GM23248 (cell line): ENCODE measurements at regions not wholly inside any gene's neighbourhood (a gene's known extent, or its start where the extent isn't known, plus 50 kb on each side); places are given as distances from the start of the nearest gene placed in this dataset.

Source experiments
- DNase-seq: peaks from one replicate; pipeline ENCODE4 v3.0.0-alpha.2; 2015
- H2AFZ ChIP-seq: fragments of 200-600 bp; sonication (generic); 2 replicates; pipeline ENCODE4 v1.6.1; 2016; ENCODE audit warnings: antibody characterized with exemption
- H3F3A ChIP-seq: fragments of 200-600 bp; sonication (generic); 2 replicates; pipeline ENCODE4 v1.6.1; 2016; ENCODE audit warnings: mild to moderate bottlenecking, antibody characterized with exemption, mixed run types; ENCODE audit not compliant: insufficient read depth
- H3K27ac ChIP-seq: fragments of 200-600 bp; sonication (generic); 2 replicates; pipeline ENCODE4 v1.5.1; 2016; ENCODE audit warnings: mild to moderate bottlenecking
- H3K27me3 ChIP-seq: fragments of 200-600 bp; sonication (generic); replicated peaks from 2 replicates; pipeline ENCODE4 v1.6.1; 2016; ENCODE audit warnings: mild to moderate bottlenecking; ENCODE audit not compliant: insufficient read depth
- H3K36me3 ChIP-seq: fragments of 200-600 bp; sonication (generic); 2 replicates; pipeline ENCODE4 v1.6.1; 2016; ENCODE audit warnings: low read depth, mild to moderate bottlenecking
- H3K4me1 ChIP-seq: fragments of 200-600 bp; sonication (generic); 2 replicates; pipeline ENCODE4 v1.6.1; 2016; ENCODE audit warnings: mild to moderate bottlenecking; ENCODE audit not compliant: insufficient read depth
- H3K4me2 ChIP-seq: fragments of 200-600 bp; sonication (generic); one replicate; pipeline ENCODE4 v1.6.1; 2016; ENCODE audit warnings: mild to moderate bottlenecking; ENCODE audit not compliant: unreplicated experiment
- H3K4me3 ChIP-seq: fragments of 200-600 bp; sonication (generic); 2 replicates; pipeline ENCODE4 v1.5.1; 2016; ENCODE audit warnings: mild to moderate bottlenecking
- H3K79me2 ChIP-seq: fragments of 200-600 bp; sonication (generic); 2 replicates; pipeline ENCODE4 v1.6.1; 2016; ENCODE audit warnings: mild to moderate bottlenecking; ENCODE audit not compliant: insufficient read depth
- H3K9ac ChIP-seq: fragments of 200-600 bp; sonication (generic); 2 replicates; pipeline ENCODE4 v1.6.1; 2016; ENCODE audit warnings: mild to moderate bottlenecking
- H3K9me2 ChIP-seq: fragments of 200-600 bp; sonication (generic); 2 replicates; pipeline ENCODE4 v1.6.1; 2016; ENCODE audit warnings: mixed run types, mild to moderate bottlenecking, moderate library complexity; ENCODE audit not compliant: insufficient read depth
- H3K9me3 ChIP-seq: fragments of 200-600 bp; sonication (generic); one replicate; pipeline ENCODE4 v1.6.1; 2017; ENCODE audit warnings: low read depth
- H4K20me1 ChIP-seq: fragments of 200-600 bp; sonication (generic); 2 replicates; pipeline ENCODE4 v1.6.0; 2016; ENCODE audit not compliant: insufficient read depth
- EZH2 ChIP-seq: fragments of 200-600 bp; sonication (generic); IDR thresholded peaks from 2 replicates; pipeline ENCODE4 v1.6.1; 2018; ENCODE audit warnings: antibody characterized with exemption, mild to moderate bottlenecking; ENCODE audit not compliant: insufficient read depth, poor library complexity, severe bottlenecking
- EZH2phosphoT487 ChIP-seq: fragments of 200-600 bp; sonication (generic); IDR thresholded peaks from 2 replicates; pipeline ENCODE4 v1.6.1; 2018; ENCODE audit warnings: antibody characterized with exemption, moderate library complexity, mild to moderate bottlenecking, low read depth; ENCODE audit not compliant: insufficient read depth
- WGBS, 2 experiments: methylation state at CpG; one replicate each; pipeline ENCODE4 v1.1.6; 2015 to 2017; ENCODE audit warnings: low lambda C conversion rate in 2 of 2, low coverage in 1 of 2; ENCODE audit errors: missing lambda C conversion rate in 2 of 2; 5-methylcytosine and 5-hydroxymethylcytosine counted together
- in situ Hi-C: fragments of 300-500 bp; cut with MboI; formaldehyde crosslinking; loops from 2 replicates; pipeline ENCODE4 v1.15.0; 2020

- Histone ChIP-seq H3K27ac (no peak overlapping the region), H3K36me3 (no peaks in the 10 kb centered on the region), H3K9ac (no peak overlapping the region), H3F3A (no peaks in the 10 kb centered on the region), H3K79me2 (no peaks in the 10 kb centered on the region), H3K4me1 (no peaks in the 10 kb centered on the region), H3K4me2 (no peak overlapping the region), H3K9me3 (no peaks in the 10 kb centered on the region), H2AFZ (no peak overlapping the region), H3K27me3 (no peaks in the 10 kb centered on the region), H3K9me2 (no peaks in the 10 kb centered on the region), H4K20me1 (no peaks in the 10 kb centered on the region), H3K4me3 (no peak overlapping the region)
- no peak for DNase-seq
- TF ChIP-seq EZH2phosphoT487 (no peak), EZH2 (no peak)
- 7 to 9% methylated on average over 7 of the region's 7 CpGs for WGBS, 2 experiments
- in situ Hi-C loops, result no loop called here
These were observed 125.5 kb upstream of the RMST start for GRCh38 chr12:97336900-97337751.

- H3K4me2 ChIP-seq, result no peak overlapping the region
- no peaks in the 10 kb centered on the region for H3K9me2 ChIP-seq
- no peaks in the 10 kb centered on the region for H3K36me3 ChIP-seq
- 0% methylated on average over 1 of the region's 1 CpG for WGBS, 2 experiments
- H4K20me1 ChIP-seq, result no peaks in the 10 kb centered on the region
- no peak overlapping the region for H2AFZ ChIP-seq
- no peak overlapping the region for H3K27ac ChIP-seq
- no peak overlapping the region for H3K4me3 ChIP-seq
- H3K27me3 ChIP-seq, result no peaks in the 10 kb centered on the region
- no peak overlapping the region for H3K9ac ChIP-seq
- no peaks in the 10 kb centered on the region for H3K4me1 ChIP-seq
- no peaks in the 10 kb centered on the region for H3K9me3 ChIP-seq
- no peaks in the 10 kb centered on the region for H3F3A ChIP-seq
- H3K79me2 ChIP-seq, result no peaks in the 10 kb centered on the region
- in situ Hi-C loops, result no loop called here
- DNase-seq, result no peak
- no peak for TF ChIP-seq EZH2
- TF ChIP-seq EZH2phosphoT487, result no peak
These were observed 120.5 kb upstream of the RMST start for GRCh38 chr12:97342130-97342529.

- no peaks in the 10 kb centered on the region for H3K36me3 ChIP-seq
- no peaks in the 10 kb centered on the region for H3K27me3 ChIP-seq
- H2AFZ ChIP-seq, result no peak overlapping the region
- no peaks in the 10 kb centered on the region for H3K9me3 ChIP-seq
- H3K4me3 ChIP-seq, result no peak overlapping the region
- no peak overlapping the region for H3K27ac ChIP-seq
- H3K9ac ChIP-seq, result no peak overlapping the region
- no peaks in the 10 kb centered on the region for H3K4me1 ChIP-seq
- no peak for DNase-seq
- H3K9me2 ChIP-seq, result no peaks in the 10 kb centered on the region
- 12 to 18% methylated on average over 5 of the region's 5 CpGs for WGBS, 2 experiments
- no peaks in the 10 kb centered on the region for H4K20me1 ChIP-seq
- H3K4me2 ChIP-seq, result no peak overlapping the region
- no peaks in the 10 kb centered on the region for H3K79me2 ChIP-seq
- no peaks in the 10 kb centered on the region for H3F3A ChIP-seq
- in situ Hi-C loops, result no loop called here
- TF ChIP-seq EZH2, result no peak
- no peak for TF ChIP-seq EZH2phosphoT487
These were observed 114.6 kb upstream of the RMST start for GRCh38 chr12:97347956-97348355.

- DNase-seq, result no peak
- no peaks in the 10 kb centered on the region for H3K9me2 ChIP-seq
- in situ Hi-C loops, result no loop called here
- H4K20me1 ChIP-seq, result no peaks in the 10 kb centered on the region
- H3K4me3 ChIP-seq, result no peak overlapping the region
- H3K27ac ChIP-seq, result no peak overlapping the region
- no peak overlapping the region for H3K4me2 ChIP-seq
- H3K27me3 ChIP-seq, result no peaks in the 10 kb centered on the region
- no peaks in the 10 kb centered on the region for H3K36me3 ChIP-seq
- TF ChIP-seq EZH2 (no peak), EZH2phosphoT487 (no peak)
- 4 to 6% methylated on average over 3 of the region's 3 CpGs for WGBS, 2 experiments
- no peaks in the 10 kb centered on the region for H3F3A ChIP-seq
- no peaks in the 10 kb centered on the region for H3K9me3 ChIP-seq
- H3K9ac ChIP-seq, result no peak overlapping the region
- no peaks in the 10 kb centered on the region for H3K79me2 ChIP-seq
- H2AFZ ChIP-seq, result no peak overlapping the region
- no peaks in the 10 kb centered on the region for H3K4me1 ChIP-seq
These were observed 104.2 kb upstream of the RMST start for GRCh38 chr12:97358361-97358760.
